Activated naive CD4-positive, alpha-beta T cell treated with anti-CD3 and anti-CD28 coated beads, Interleukin-2, amount 50 U/mL, for 16 hours (primary cell): ENCODE measurements at regions not wholly inside any gene's neighbourhood (a gene's known extent, or its start where the extent isn't known, plus 50 kb on each side); places are given as distances from the start of the nearest gene placed in this dataset.

Experiments
- DNase-seq: peaks from one replicate; pipeline ENCODE4 v3.0.0-alpha.2; 2020

GRCh38 chrX:39982948-39983347, 114.8 kb downstream of the BCOR start:
- no peak for DNase-seq

DNA sequence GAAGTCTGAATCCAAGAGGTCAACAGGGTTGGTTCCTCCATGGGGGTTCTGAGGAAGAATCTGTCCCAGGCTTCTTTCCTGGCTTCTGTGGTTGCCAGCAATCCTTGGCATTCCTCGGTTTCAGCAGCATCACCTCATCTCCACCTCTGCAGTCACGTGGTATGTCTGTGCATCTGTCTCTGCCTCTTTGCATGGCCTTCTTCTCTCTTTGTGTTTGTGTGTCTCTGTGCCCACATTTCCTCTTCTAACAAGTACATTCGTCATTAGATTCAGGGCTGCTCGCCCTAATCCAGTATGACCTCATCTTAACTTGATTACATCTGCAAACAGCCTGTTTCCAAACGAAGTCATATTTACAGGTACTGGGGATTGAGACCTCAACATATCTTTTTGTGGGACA, 114.0 kb downstream of the BCOR start:
- no peak for DNase-seq

DNA sequence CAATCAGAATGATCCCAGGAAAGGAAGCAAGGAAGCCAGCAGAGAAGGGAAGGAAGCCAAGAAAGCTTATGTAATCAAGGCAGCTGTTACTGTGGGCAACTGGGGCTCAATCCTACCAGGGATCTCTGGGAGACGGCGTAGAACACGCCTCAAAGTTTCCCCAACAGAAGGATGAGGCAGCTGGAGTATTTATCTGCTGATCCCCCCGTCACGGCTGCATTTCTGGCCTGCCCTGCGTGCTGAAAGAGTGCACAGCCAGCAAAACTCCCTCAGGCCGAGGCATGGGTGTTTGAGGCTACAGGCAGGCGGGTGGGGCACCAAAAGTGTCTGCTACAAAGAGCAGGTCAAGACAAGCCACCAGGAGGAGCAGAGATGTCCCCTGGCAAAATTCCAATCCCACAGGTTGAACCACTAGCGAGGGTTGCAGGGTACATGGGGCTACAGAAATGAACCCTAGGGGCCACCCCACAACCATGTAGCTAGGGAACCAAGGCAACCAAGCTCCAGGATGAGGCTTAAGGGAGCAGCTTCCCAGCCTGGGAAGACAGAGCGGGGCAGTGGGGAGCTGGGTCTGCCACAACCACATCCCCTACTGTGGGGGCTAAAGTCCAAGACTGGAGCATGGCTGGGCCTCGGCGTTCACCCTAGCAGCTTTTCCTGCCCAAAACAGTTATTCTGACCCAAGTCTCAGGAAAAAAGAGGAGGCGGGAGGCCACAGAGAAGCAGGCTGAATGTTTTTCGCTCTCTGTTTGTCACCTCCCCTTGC, 113.4 kb downstream of the BCOR start:
- no peak for DNase-seq

DNA sequence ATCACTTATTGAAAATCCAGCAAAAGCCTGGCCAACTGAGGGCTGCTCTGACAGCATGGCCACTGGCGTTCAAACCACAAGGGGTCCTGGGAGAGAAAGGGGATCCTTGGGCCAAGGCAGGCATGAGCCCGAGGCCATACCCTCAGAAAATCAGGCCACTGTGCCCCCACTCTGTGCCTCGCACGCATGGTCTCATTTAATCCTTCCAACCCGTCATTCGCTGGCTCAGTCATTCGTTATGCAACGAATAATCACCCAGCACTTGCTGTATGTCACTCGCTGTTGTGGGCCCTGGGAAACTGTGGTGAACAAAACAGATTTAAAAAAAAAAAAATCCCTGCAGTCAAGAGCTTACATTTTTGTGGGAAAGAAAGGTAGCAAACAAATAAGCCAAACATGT, 112.7 kb downstream of the BCOR start:
- DNase-seq, result no peak

- no peak for DNase-seq
These were observed 112.2 kb downstream of the BCOR start for GRCh38 chrX:39985551-39985950.

GRCh38 chrX:39988496-39988895, 109.3 kb downstream of the BCOR start:
- DNase-seq, result no peak

- DNase-seq, result no peak
These were observed 107.4 kb downstream of the BCOR start for GRCh38 chrX:39990388-39990787.

- no peak for DNase-seq
These were observed 105.5 kb downstream of the BCOR start for GRCh38 chrX:39992300-39992699.

DNA sequence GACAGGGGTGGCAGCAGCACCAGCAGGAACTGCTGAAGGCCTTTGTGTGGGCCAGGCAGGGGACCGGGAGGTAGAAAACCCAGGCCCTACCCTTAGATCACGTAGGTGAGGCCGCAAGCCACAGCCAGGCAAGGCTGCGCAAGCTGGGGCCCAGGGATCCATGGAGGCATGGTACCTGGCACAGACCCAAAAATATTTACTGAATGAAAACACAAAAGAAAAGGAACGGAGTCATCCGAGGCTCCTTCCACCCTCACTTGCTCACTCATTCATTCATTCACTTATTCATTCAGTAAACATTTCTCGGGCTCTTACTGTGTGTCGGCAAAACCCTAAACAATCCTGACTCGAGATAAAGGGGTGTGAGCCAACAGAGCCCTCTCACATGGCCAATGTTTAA, 102.3 kb downstream of the BCOR start:
- DNase-seq, result no peak

GRCh38 chrX:39996536-39996935, 101.2 kb downstream of the BCOR start:
- no peak for DNase-seq

DNA sequence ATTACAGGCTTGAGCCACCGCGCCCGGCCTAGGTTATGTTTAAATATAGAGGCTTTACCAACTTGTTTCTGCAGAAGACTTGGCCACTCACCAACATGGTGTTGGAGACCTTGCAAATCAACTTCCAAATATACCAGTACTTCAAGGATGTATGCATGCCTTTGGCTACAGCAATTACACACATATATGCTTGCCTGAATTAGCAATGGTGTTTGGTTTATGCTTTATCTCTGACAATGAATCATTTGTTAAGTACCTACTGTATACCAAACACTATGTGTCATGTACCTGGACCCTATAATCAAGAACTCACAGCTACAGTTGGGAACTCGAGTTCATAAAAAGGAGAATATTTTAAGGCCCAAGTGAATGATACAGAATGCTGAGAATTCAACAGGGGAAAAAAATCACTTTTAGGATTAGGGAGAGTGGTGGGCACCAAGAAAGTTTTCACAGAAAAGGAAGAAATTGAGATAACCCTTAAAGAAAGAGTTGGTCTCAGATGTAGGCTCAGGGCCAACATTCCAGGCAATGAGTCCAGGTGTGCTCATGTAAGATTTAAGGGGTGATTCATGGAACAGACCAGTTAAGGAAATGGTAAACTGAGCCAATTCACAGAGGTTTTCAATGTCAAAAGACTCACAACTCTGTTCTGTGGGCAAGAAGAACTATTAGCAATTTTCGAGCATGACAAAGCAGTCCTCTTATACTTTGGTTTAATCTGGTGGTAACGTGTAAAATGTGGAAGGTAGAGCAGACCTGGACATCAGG, 98.9 kb downstream of the BCOR start:
- DNase-seq, result no peak
